Activated CD8-positive, alpha-beta T cell treated with anti-CD3 and anti-CD28 coated beads for 36 hours (primary cell): ENCODE measurements at regions not wholly inside any gene's neighbourhood (a gene's known extent, or its start where the extent isn't known, plus 50 kb on each side); places are given as distances from the start of the nearest gene placed in this dataset.

ENCODE experiments used
- ATAC-seq: fragments of 200-7000 bp; cut with Tn5 transposase; one replicate; pipeline ENCODE4 v1.10.0; 2021; ENCODE audit warnings: mild to moderate bottlenecking, moderate library complexity
- CTCF ChIA-PET: fragments of 350-600 bp; sonication (Branson Sonifier 250); formaldehyde crosslinking; loops from one replicate; lab custom pipeline; 2021; ENCODE audit warnings: antibody characterized with exemption; lab: Charles Lee
- POLR2A ChIA-PET: fragments of 350-600 bp; sonication (Branson Sonifier 250); formaldehyde crosslinking; loops from one replicate; lab custom pipeline; 2021; ENCODE audit warnings: antibody characterized with exemption; lab: Charles Lee
- DNase-seq: peaks from one replicate; pipeline ENCODE4 v3.0.0-alpha.2; 2020
- H3K27ac Mint-ChIP-seq: one replicate; pipeline ENCODE4 v1.8.0; 2021; ENCODE audit warnings: mild to moderate bottlenecking, mixed read lengths
- H3K27me3 Mint-ChIP-seq: one replicate; pipeline ENCODE4 v1.8.0; 2021; ENCODE audit warnings: mixed read lengths
- H3K36me3 Mint-ChIP-seq: one replicate; pipeline ENCODE4 v1.8.0; 2021; ENCODE audit warnings: low read depth, mixed read lengths
- H3K4me1 Mint-ChIP-seq: one replicate; pipeline ENCODE4 v1.8.0; 2021; ENCODE audit warnings: low read depth, mixed read lengths
- H3K4me3 Mint-ChIP-seq: one replicate; pipeline ENCODE4 v1.8.0; 2021; ENCODE audit warnings: mild to moderate bottlenecking, moderate library complexity, mixed read lengths
- H3K9me3 Mint-ChIP-seq: one replicate; pipeline ENCODE4 v1.8.0; 2021; ENCODE audit warnings: mixed read lengths
- CTCF ChIP-seq: fragments of 200-600 bp; IDR thresholded peaks from one replicate; pipeline ENCODE4 v1.8.0; 2022; ENCODE audit warnings: antibody characterized with exemption, mild to moderate bottlenecking
- intact Hi-C: fragments of 100-400 bp; cut with micrococcal nuclease; formaldehyde crosslinking; loops from one replicate; pipeline ENCODE4 v1.10.0; 2022

GRCh38 chr4:111713276-111713675, 432.0 kb upstream of the FAM241A start:
- H3K27me3 Mint-ChIP-seq: no peaks in the 10 kb centered on the region
- no peaks in the 10 kb centered on the region for H3K4me1 Mint-ChIP-seq
- DNase-seq (no peak), ATAC-seq (no peak)
- POLR2A ChIA-PET: no interaction called here
- no peaks in the 10 kb centered on the region for H3K9me3 Mint-ChIP-seq
- no peaks in the 10 kb centered on the region for H3K36me3 Mint-ChIP-seq
- H3K4me3 Mint-ChIP-seq: no peak overlapping the region
- CTCF ChIA-PET: no interaction called here
- intact Hi-C loops: no loop called here
- TF ChIP-seq CTCF: no peak
- no peak overlapping the region for H3K27ac Mint-ChIP-seq

- ChIA-PET CTCF (no interaction called here), POLR2A (no interaction called here)
- no peak for DNase-seq
- intact Hi-C loops: no loop called here
- ATAC-seq: no peak
- no peak for TF ChIP-seq CTCF
- H3K4me1 Mint-ChIP-seq: no peaks in the 10 kb centered on the region
- H3K27ac Mint-ChIP-seq: no peak overlapping the region
- no peak overlapping the region for H3K4me3 Mint-ChIP-seq
- H3K36me3 Mint-ChIP-seq: no peaks in the 10 kb centered on the region
- H3K27me3 Mint-ChIP-seq: no peaks in the 10 kb centered on the region
- no peaks in the 10 kb centered on the region for H3K9me3 Mint-ChIP-seq
Measured at GRCh38 chr4:111717921-111718320, 427.3 kb upstream of the FAM241A start.

- H3K27ac Mint-ChIP-seq: no peak overlapping the region
- no peak overlapping the region for H3K4me3 Mint-ChIP-seq
- ChIA-PET POLR2A (no interaction called here), CTCF (no interaction called here)
- H3K36me3 Mint-ChIP-seq: no peaks in the 10 kb centered on the region
- H3K27me3 Mint-ChIP-seq: no peaks in the 10 kb centered on the region
- no peaks in the 10 kb centered on the region for H3K4me1 Mint-ChIP-seq
- TF ChIP-seq CTCF: no peak
- H3K9me3 Mint-ChIP-seq: no peaks in the 10 kb centered on the region
- ATAC-seq (no peak), DNase-seq (no peak)
- intact Hi-C loops: no loop called here
Measured at GRCh38 chr4:111718763-111719559, 426.3 kb upstream of the FAM241A start.

- H3K4me3 Mint-ChIP-seq: no peak overlapping the region
- ChIA-PET POLR2A (no interaction called here), CTCF (no interaction called here)
- H3K27me3 Mint-ChIP-seq: no peaks in the 10 kb centered on the region
- no peak for ATAC-seq
- H3K27ac Mint-ChIP-seq: no peak overlapping the region
- no peaks in the 10 kb centered on the region for H3K4me1 Mint-ChIP-seq
- no peaks in the 10 kb centered on the region for H3K9me3 Mint-ChIP-seq
- TF ChIP-seq CTCF: no peak
- no peaks in the 10 kb centered on the region for H3K36me3 Mint-ChIP-seq
- no peak for DNase-seq
- intact Hi-C loops: no loop called here
Measured at GRCh38 chr4:111720866-111721265, 424.4 kb upstream of the FAM241A start.

- Mint-ChIP-seq H3K9me3 (no peaks in the 10 kb centered on the region), H3K27ac (no peak overlapping the region), H3K4me1 (no peaks in the 10 kb centered on the region), H3K4me3 (no peak overlapping the region), H3K36me3 (no peaks in the 10 kb centered on the region), H3K27me3 (no peaks in the 10 kb centered on the region)
- CTCF ChIA-PET: no interaction called here
- intact Hi-C loops: no loop called here
- DNase-seq (no peak), ATAC-seq (no peak)
- no peak for TF ChIP-seq CTCF
- POLR2A ChIA-PET: no interaction called here
Measured at GRCh38 chr4:111722213-111722720, 423.0 kb upstream of the FAM241A start.
